ENCODE measurements at regions not wholly inside any gene's neighbourhood (a gene's known extent, or its start where the extent isn't known, plus 50 kb on each side); places are given as distances from the start of the nearest gene placed in this dataset.

DNA sequence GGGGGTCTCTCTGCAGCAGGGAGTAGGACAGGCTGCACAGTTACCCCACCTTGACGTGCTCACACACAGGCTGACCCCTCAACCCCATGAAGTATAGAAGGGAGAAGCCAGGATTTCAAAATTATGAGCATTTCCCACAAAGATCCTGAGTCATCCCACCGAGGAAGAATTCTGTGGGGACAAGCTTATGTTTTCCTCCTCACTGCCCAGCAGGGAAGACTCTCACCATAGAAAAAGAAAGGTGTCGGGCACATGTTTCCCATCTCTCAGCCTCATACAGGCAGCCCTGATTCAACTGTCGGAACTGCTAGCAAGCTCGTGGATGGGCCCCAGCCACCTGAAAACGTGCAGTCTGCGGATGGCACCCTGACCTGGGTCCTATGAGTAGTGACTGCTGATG is 499.7 kb upstream of the MKI67 start:
- in situ Hi-C loops (cut with HindIII; ENCODE audit: extremely low pct_ligation_motif_present, low pct_unique_long_range_greater_than_20kb) = no loop called here
- H2AFZ ChIP-seq (ENCODE audit: low read length) = no peak overlapping the region
- WGBS (ENCODE audit: low lambda C conversion rate) = 28% methylated on average over 4 of the region's 7 CpGs
- no peak for DNase-seq (ENCODE audit: low spot score)
- intact Hi-C loops (cut with micrococcal nuclease; ENCODE audit: unreplicated experiment) = no loop called here
- no TSS peak for BruUV-seq (replicated peaks)
- ChIA-PET POLR2A (no interaction called here), CTCF (ENCODE audit: low intra/inter-chr PET ratio, low total read pairs) (no interaction called here)
- no peak overlapping the region for H3K4me3 ChIP-seq (replicated peaks in 1 of 3; ENCODE audit: insufficient read depth in 1 of 3, low read depth in 2 of 3, low read length in 3 of 3)
- H3K27ac ChIP-seq (ENCODE audit: extremely low read length, insufficient read depth, low read length) = no peak overlapping the region
- peaks cover 0 to 42% of the 10 kb centered on the region in 2 experiments; a peak in 3 of 5 replicates for H3K27me3 ChIP-seq (ENCODE audit: control insufficient read depth in 1 of 2, insufficient read depth in 2 of 2, low read length in 2 of 2)
- H3K9ac ChIP-seq (ENCODE audit: insufficient read depth, low read depth, low read length) = no peak overlapping the region
- H3K36me3 ChIP-seq (replicated peaks in 1 of 2; ENCODE audit: control insufficient read depth in 1 of 2, insufficient read depth in 2 of 2, low read length in 2 of 2) = no peaks in the 10 kb centered on the region
- no peak for TF ChIP-seq ZNF777 (CRISPR knock-in tag; IDR thresholded peaks at IDR 0.05)
- no peak for TF ChIP-seq HIVEP1 (CRISPR knock-in tag; IDR thresholded peaks at IDR 0.05)
- TF ChIP-seq TGIF2 (CRISPR knock-in tag; IDR thresholded peaks at IDR 0.05) = no peak
- no peak for TF ChIP-seq GPN1 (CRISPR knock-in tag; IDR thresholded peaks at IDR 0.05; ENCODE audit: borderline replicate concordance)
- TF ChIP-seq ZNF737 (CRISPR knock-in tag; IDR thresholded peaks at IDR 0.05; ENCODE audit: borderline replicate concordance) = no peak
- no peak for TF ChIP-seq NKX3-1 (CRISPR knock-in tag; IDR thresholded peaks at IDR 0.05)
- TF ChIP-seq ZSCAN22 (CRISPR knock-in tag; IDR thresholded peaks at IDR 0.05) = no peak
- TF ChIP-seq, protein P1, sequence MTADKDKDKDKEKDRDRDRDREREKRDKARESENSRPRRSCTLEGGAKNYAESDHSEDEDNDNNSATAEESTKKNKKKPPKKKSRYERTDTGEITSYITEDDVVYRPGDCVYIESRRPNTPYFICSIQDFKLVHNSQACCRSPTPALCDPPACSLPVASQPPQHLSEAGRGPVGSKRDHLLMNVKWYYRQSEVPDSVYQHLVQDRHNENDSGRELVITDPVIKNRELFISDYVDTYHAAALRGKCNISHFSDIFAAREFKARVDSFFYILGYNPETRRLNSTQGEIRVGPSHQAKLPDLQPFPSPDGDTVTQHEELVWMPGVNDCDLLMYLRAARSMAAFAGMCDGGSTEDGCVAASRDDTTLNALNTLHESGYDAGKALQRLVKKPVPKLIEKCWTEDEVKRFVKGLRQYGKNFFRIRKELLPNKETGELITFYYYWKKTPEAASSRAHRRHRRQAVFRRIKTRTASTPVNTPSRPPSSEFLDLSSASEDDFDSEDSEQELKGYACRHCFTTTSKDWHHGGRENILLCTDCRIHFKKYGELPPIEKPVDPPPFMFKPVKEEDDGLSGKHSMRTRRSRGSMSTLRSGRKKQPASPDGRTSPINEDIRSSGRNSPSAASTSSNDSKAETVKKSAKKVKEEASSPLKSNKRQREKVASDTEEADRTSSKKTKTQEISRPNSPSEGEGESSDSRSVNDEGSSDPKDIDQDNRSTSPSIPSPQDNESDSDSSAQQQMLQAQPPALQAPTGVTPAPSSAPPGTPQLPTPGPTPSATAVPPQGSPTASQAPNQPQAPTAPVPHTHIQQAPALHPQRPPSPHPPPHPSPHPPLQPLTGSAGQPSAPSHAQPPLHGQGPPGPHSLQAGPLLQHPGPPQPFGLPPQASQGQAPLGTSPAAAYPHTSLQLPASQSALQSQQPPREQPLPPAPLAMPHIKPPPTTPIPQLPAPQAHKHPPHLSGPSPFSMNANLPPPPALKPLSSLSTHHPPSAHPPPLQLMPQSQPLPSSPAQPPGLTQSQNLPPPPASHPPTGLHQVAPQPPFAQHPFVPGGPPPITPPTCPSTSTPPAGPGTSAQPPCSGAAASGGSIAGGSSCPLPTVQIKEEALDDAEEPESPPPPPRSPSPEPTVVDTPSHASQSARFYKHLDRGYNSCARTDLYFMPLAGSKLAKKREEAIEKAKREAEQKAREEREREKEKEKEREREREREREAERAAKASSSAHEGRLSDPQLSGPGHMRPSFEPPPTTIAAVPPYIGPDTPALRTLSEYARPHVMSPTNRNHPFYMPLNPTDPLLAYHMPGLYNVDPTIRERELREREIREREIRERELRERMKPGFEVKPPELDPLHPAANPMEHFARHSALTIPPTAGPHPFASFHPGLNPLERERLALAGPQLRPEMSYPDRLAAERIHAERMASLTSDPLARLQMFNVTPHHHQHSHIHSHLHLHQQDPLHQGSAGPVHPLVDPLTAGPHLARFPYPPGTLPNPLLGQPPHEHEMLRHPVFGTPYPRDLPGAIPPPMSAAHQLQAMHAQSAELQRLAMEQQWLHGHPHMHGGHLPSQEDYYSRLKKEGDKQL (CRISPR knock-in tag; IDR thresholded peaks at IDR 0.05; ENCODE audit: low read depth) = no peak
- TF ChIP-seq, protein P2, sequence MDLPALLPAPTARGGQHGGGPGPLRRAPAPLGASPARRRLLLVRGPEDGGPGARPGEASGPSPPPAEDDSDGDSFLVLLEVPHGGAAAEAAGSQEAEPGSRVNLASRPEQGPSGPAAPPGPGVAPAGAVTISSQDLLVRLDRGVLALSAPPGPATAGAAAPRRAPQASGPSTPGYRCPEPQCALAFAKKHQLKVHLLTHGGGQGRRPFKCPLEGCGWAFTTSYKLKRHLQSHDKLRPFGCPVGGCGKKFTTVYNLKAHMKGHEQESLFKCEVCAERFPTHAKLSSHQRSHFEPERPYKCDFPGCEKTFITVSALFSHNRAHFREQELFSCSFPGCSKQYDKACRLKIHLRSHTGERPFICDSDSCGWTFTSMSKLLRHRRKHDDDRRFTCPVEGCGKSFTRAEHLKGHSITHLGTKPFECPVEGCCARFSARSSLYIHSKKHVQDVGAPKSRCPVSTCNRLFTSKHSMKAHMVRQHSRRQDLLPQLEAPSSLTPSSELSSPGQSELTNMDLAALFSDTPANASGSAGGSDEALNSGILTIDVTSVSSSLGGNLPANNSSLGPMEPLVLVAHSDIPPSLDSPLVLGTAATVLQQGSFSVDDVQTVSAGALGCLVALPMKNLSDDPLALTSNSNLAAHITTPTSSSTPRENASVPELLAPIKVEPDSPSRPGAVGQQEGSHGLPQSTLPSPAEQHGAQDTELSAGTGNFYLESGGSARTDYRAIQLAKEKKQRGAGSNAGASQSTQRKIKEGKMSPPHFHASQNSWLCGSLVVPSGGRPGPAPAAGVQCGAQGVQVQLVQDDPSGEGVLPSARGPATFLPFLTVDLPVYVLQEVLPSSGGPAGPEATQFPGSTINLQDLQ (CRISPR knock-in tag; IDR thresholded peaks at IDR 0.05) = no peak
- TF ChIP-seq, protein P3, sequence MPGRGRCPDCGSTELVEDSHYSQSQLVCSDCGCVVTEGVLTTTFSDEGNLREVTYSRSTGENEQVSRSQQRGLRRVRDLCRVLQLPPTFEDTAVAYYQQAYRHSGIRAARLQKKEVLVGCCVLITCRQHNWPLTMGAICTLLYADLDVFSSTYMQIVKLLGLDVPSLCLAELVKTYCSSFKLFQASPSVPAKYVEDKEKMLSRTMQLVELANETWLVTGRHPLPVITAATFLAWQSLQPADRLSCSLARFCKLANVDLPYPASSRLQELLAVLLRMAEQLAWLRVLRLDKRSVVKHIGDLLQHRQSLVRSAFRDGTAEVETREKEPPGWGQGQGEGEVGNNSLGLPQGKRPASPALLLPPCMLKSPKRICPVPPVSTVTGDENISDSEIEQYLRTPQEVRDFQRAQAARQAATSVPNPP (CRISPR knock-in tag; IDR thresholded peaks at IDR 0.05) = no peak
- no peak for TF ChIP-seq KAT8 (CRISPR knock-in tag; IDR thresholded peaks at IDR 0.05)
- no peak for ATAC-seq
- H3K4me2 ChIP-seq (ENCODE audit: low read depth, low read length) = no peak overlapping the region
- no peak for FAIRE-seq
- no peaks in the 10 kb centered on the region for H3K9me3 ChIP-seq (ENCODE audit: low read length)
- H3K79me2 ChIP-seq (ENCODE audit: insufficient read depth, low read length) = no peaks in the 10 kb centered on the region
- no peaks in the 10 kb centered on the region for H3K4me1 ChIP-seq (ENCODE audit: insufficient read depth, low read length)
- no peaks in the 10 kb centered on the region for H4K20me1 ChIP-seq (ENCODE audit: insufficient read depth, low read length)

All from HepG2 (cell line).